ENCODE measurements at regions not wholly inside any gene's neighbourhood (a gene's known extent, or its start where the extent isn't known, plus 50 kb on each side); places are given as distances from the start of the nearest gene placed in this dataset.

- TF ChIP-seq YY1 (IDR thresholded peaks at IDR 0.05; ENCODE audit: insufficient read depth, insufficient read length): no peak
- no peak for TF ChIP-seq ZNF274 (IDR thresholded peaks at IDR 0.05; ENCODE audit: low read depth, low read length)
- no peak for TF ChIP-seq SUZ12 (IDR thresholded peaks at IDR 0.05; ENCODE audit: extremely low read depth, insufficient read depth, insufficient read length)
These were observed 248.1 kb downstream of the GATA3 start for GRCh38 chr10:8302565-8302964.
